NCI-H345 (cell line): ENCODE measurements at regions not wholly inside any gene's neighbourhood (a gene's known extent, or its start where the extent isn't known, plus 50 kb on each side); places are given as distances from the start of the nearest gene placed in this dataset.
"Not testable (repeated sequence)": the region's sequence is repeated elsewhere in the genome, so short reads cannot be mapped to it uniquely, and the experiment has no call there.

ENCODE experiments used
- DNase-seq: peaks from one replicate; lab custom pipeline; 2025; lab: John Stamatoyannopoulos, UW

DNA sequence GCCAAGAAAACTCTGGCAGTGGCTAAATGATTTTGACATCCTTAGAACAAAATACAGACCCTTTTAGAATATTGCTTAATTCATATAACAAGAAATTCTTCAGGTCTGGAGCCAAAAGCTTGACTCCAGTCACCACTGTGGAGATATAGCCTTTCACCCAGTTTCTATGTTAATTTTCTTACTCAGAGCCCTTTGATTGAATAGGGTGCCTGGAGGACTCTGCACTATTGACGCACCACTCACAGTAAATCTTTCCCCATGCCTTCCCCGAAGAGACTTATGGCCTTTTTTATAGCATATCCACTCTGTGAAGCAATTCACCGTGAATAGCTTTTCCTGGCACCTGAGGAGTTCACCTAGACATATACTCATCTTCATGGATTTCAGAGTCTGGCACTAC, 613.8 kb downstream of the ZWINT start:
- no peak for DNase-seq

DNA sequence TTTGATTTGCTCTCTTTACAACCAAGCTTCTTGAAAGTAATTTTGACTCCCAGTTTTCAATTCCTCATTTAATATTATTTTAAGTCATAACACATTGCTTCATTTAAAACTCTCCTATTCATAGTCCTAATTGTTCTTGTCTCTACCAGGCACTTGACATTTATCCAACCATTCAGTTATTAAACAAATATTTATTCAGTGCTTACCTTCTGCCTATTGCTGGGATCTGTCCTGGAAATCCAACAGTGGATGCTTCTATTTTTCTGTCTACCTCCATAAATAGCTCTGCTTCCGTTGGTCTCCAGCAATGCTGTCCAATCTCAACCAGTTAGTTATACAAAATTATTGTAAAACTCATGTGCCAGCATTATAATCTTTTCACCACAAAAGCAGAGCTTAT, 615.1 kb downstream of the ZWINT start:
- no peak for DNase-seq

DNA sequence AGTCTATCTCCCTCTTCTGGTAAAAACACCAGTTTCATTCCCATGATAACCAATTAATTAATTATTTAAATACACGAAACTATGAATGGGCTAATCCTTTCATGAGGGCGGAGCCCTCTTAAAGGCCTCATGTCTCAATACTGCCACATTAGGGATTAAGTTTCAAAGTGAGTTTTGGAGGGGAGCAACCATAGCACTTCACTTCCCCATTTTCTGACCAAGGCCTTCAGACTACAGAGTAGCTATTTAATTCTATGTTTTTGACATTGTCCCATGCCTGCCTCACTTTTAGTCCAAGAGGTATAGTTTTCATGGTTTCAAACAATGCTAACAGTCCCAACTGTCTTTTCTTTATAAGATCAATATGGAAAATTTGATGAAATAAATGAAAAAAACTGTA, 618.6 kb downstream of the ZWINT start:
- no peak for DNase-seq

DNA sequence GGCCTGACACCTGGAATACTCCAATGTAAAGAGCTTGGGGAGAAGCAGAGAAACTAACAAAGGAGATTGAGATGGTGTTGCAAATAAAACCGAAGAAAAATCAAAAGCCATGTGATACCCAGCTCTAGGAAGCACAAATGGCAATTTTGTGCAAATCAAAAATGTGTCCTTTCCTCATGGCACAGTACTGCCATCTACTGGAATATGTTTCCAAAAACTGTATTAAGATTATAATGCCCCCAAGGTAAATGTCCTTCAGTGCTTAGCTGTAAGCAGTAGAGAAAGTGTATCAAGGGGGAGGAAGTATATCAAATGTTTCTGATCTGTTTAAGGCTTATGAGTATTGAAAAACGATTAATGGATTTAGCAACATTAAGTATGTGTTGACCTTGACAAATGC, 620.3 kb downstream of the ZWINT start:
- peak; percentile 1 for DNase-seq

DNA sequence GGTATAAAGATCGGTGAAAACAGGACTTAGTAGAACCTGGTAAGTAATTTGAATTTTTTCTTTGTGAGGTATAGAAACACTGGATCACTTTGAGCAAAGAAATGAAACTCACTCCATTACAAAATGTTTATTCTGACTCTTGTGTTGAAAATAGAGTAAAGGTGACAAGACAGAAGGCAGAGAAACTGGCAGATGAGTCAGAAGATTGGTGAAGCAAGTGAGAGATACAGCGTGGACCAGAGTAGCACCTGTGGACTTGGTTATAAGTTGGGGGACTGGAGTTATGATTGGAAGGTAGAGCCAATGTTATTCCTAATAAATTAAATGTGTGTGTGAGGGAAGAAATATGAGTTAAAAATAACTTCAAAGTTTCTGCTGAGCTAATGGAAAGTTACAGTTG, 620.9 kb downstream of the ZWINT start:
- DNase-seq, result no peak

DNA sequence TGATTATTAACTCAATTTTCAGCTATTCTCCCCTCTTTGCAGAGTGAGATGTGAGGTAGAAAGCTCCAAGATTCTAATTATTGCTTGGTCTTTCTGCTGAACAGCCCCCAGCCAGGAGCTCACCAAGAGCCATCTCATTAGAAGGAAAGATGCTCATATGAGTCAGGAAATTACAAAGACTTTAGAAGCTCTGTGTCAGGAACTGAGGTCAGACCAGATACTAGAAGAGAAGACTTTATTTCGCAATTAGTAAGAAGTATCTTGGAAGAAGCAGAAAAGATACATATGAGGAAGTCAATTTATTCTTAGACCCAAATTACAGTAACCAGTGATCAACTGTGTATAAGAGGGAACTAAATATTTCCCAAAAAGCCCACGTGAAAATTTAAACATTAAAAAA, 626.9 kb downstream of the ZWINT start:
- DNase-seq, result no peak

DNA sequence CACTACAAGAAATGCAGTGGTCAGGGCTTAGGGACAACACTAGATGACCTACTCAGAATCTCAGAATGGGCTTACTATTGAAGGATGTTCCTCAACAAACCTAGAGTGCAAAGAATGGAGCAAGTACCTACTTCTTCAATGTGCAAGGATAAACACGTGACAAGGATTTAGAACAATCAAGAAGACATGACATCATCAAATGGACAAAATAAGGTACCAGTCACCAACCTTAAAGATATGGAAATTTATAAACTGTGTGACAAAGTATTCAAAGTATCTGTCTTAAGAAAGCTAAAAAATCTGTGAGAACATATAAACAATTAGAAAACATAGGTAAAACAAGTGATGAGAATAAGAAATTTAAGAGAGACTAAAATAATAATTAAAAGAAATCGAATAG, 656.1 kb downstream of the ZWINT start:
- DNase-seq, result no peak

DNA sequence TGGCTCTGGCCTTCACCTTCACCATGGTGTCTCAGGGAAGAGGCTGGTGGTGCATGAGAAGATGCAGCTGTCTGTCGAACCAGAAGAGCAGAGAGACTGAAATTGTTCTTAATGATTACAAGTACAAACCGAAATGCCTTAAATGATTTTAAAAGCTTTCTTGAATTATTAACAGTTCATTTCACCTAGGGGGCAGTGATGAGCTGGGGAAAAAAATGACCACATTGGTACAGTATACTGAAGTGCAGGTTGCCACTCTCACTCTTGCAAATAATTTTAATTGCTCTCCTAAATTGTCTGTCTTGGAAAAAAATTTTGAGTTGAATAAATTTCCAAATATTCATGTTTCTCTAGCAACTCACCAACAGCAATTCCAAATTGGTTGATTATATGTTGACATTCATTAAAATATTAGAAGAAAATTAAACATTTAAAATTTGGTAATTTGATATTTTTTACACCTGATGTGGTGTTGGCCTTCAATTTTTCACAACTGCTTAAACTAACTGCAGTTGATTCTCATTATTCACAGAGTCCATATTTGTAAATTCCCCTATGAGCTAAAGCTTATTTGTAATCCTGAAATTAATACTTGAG, 692.6 kb downstream of the ZWINT start:
- DNase-seq, result peak; percentile 1

DNA sequence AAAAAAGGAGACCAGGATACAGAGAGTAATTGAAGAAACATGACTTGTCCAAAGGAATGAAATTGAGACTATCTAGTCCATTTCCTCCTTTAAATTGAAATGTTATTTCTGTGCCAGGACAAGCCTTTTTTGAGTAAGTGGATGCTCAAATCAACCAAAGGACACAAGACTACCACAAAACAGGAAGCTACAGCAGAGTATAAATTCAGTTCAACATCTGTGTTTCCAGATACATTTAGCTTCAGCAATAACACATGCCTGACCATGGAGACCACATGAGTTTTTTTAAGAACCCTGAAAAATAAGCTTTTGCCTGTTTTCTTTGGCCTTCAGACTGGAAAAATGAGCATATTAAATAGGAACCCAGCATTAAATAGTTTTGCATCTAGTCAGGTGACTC, 707.5 kb downstream of the ZWINT start:
- DNase-seq, result no peak

DNA sequence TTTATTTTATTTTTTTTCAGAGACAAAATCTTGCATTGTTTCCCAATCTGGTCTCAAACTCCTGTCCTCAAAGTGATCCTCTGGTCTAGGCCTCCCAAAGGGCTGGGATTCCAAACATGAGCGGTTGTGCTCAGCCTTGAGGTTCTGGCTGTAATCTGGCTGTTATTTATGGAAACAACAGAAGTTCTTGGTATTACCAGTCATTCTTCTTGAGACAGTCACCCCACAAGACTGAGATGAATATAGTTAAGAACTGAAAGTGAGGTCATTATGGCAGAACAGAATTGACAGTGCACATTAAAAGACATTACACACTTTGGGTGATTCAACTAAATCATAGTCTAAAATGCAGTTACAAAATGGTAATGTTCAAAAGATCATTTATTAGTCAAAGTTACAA, 719.5 kb downstream of the ZWINT start:
- DNase-seq, result no peak

DNA sequence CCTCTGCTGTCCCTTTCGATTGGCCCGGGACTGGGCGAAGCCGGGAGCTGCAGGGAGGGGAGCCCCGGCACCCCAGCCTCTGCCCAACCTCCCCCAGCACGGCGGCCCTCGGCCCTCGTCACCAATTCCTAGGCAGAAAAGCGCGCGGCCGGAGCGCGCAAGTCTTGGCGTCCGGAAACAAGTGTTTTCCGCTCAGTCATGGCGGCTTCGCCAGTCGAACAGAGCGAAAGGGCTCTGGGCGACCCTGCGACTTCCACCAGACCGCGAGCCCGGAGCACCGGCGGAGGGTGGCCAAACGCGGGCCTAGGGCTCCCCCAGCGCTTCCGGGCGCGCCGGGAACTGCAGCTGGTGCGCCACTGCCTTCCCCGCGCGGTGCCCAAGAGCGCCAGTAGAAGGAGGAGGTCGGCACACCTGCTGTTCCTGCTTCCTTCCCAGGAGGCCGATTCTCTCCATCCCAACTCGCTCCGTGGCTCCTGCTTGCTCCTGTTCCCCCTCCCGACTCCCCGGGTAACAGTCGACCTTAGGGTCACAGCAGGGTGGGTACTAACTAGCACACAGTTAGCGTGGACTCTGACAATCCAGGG, 729.9 kb downstream of the ZWINT start:
- peak; percentile 80 for DNase-seq

DNA sequence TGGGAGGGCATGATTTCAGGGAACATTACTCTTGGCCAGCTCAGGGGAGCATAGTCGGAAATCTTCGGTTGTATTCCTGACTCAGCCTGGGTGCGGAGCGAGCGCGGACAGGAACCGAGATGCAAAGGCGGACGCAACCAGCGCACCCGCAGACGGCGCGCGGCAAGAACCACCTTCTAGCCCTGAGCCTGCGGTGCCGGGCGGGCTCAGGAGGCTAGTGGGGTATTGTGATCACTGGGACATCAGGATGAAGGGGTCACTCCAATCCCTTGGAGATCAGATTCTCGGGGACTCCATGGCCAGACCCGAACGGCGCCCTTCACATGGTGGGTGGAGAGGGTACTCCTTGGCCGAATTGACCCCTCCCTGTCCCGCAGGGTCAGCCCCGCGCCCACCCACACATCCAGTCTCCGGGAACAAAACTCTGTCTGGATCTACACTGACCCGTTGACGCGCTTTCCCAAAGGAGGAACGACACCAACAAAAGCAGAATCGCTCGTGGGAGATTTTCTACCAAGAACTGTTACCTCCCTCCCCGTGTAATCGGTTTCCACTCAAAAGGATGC, 730.5 kb downstream of the ZWINT start:
- no peak for DNase-seq

DNA sequence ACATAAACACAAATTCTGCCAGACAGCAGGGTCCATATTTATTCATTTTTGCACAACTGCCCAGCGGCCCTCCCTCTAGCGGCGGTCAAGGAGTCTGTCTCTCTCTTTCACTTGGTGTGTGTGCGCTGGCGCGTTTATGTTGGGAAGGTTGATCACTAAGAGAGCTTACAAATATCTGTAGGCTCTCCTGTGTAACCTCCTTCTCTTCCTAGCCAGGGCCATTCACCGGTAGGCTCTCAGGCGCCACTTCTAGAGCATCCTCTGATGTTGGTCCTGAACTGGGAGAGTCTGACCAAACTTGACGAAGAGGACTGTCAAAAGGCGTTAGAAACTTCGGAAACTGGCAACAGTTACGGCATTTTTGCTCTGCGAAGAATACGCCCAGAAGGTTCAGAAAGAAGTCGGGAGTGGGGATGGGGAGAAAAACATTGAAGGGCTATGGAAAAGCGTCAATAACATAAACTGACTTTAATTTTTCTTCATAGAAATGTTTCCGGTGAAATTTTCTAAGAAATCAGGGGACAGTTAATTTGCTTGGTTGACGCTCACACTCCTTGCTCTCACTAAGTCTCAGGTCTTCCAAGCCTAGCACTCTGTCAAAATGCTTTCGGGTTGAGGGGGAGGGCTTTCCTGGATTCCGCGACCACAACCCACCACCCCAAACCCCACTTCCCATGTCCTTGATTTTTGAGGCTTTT, 731.1 kb downstream of the ZWINT start:
- DNase-seq, result no peak

DNA sequence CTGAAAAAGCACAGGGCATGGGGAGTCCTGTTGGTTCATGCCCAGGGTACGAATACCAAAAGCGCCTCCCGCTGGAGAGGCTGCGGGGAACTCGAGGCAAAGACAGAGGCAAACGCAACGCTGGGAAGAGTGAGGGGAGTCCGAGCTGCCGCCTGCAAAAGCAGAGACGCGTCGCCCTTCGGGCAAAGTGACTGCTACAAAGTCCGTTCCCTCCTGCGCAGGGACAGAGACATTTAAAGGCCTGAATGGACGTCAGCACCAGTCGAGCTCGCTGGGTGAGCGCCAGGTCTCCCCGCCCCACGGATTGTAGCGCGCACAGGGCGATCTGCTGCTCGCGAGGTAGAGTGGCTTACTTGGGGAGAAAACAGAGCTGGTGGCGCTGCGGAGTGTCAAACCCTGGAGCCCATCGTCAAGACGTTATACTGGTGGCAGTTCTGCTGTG, 732.8 kb downstream of the ZWINT start:
- no peak for DNase-seq

DNA sequence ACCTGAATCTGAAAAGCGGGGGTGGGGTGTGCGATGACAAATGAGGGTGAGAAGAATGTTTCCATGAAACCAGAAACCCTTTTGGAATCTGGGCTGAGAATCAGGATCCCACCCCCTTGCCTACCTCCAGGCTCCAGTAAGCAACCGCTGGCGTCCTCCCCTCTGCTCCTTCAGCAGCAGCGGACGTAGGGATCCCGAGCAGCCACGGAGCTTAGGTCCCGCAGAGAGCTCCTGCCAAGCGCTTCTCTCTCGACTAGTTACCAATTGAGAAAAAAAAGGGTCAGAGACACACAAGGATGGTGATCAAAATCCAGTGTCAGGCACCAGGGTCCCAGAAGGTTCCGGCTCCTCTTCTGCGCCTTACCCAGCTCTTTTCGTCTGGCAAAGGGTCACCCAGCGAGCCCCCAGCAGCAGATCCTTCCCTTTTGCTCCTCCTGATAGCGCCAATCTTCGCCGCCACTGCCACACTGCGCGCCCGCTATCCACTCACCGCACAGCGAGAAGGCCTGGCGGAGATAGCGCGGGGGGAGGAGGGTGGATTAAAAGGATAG, 733.5 kb downstream of the ZWINT start:
- DNase-seq, result no peak

DNA sequence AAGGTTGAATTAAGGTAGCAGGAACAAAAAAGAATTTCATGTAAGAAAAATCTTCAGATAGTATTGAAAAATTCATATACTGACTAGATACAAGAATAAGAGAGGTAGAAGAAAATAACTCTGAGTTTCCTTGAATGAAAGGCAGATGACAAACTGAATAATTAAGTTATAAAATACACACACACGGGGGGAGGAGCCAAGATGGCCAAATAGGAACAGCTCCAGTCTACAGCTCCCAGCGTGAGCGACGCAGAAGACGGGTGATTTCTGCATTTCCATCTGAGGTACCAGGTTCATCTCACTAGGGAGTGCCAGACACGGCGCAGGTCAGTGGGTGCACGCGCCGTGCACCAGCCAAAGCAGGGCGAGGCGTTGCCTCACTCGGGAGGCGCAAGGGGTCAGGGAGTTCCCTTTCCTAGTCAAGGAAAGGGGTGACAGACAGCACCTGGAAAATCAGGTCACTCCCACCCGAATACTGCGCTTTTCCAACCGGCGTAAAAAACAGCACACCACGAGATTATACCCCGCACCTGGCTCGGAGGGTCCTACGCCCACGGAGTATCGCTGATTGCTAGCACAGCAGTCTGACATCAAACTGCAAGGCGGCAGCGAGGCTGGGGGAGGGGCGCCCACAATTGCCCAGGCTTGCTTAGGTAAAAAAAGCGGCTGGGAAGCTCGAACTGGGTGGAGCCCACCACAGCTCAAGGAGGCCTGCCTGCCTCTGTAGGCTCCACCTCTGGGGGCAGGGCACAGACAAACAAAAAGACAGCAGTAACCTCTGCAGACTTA, 759.2 kb downstream of the ZWINT start:
- peak; percentile 7 for DNase-seq

DNA sequence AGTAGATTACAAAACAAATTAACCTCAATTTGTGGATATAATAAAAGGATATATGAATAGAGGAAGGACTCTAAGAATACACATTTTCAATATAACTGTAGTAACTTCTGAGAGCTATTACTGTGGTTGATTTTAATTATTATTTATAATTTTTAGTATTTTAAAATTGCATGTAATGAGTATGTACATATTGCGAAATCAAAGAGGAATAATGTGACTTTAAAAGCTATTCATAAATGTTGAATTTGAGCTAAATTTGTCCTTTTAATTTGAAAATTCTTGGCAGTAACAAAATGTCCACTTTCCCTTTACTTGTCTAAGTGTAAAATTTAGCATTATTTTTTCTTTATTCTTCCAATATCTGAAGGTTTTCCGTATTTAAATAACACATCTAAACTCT, 750.6 kb upstream of the PCDH15 start:
- DNase-seq, result no peak

DNA sequence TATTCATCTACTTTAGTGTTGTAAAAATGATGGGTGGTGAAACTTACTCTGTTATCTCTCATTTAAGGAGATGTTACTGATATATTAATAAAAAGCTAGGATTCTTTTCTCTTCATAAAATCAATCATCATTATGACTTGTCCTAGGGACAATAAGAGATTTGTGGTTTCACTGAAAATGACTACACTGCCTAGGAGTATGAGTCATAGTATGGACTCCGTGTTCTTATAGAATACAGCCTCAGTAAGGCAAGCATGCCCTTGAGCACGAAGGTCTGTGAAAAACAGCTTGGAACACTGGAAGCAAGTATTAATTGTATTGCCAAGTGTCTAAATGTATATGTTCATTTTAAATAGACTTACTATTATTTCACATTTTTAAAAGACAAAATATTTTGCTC, 749.2 kb upstream of the PCDH15 start:
- no peak for DNase-seq

DNA sequence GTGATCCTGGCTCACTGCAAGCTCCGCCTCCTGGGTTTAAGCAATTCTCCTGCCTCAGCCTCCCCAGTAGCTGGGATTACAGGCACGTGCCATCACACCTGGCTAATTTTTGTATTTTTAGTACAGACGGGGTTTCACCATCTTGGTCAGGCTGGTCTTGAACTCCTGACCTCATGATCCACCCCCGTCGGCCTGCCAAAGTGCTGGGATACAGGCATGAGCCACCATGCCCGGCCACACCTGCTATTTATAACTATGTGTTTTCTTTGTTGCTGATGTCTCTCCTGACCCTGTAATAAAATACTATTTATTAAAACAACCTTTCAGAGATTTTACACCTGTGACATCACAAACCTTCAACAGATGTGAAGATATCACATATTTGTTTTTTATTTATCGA, 736.5 kb upstream of the PCDH15 start:
- not testable (repeated sequence) for DNase-seq

DNA sequence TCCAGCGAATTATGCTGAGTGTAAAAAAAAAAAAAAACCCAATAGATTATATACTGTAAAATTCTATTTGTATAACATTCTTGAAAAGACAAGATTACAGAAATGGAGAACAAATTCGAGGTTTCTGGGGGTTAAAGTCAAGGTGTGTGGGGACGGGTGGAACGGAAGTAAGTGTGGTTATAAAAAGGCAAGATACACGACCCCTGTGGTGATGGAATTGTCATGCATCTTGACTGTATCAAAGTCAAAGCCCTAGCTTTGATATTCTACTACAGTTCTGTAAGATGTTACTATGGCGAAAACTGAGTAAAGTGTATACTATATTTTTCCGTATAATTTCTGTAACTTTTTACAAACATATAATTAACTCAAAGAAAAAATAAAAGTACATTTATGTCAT, 718.2 kb upstream of the PCDH15 start:
- no peak for DNase-seq

DNA sequence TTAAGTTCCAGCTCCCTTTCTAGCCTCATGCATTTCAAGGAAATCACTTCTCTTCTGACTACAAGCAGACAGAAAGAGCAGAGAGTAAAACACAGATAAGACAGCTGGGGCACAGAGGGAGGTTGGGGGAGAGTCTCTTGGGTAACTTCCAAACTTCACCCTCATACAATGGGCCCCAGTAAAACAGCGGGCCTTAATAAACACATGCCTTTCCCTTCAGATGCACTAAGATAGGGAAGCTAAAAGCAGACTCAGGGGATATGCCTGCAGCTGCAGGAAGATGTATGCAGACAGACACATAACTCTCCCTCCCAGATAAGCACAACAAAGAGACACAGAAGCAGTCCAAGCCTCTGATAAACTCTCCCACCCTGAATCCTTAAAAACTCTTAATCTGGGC, 717.4 kb upstream of the PCDH15 start:
- DNase-seq, result not testable (repeated sequence)

DNA sequence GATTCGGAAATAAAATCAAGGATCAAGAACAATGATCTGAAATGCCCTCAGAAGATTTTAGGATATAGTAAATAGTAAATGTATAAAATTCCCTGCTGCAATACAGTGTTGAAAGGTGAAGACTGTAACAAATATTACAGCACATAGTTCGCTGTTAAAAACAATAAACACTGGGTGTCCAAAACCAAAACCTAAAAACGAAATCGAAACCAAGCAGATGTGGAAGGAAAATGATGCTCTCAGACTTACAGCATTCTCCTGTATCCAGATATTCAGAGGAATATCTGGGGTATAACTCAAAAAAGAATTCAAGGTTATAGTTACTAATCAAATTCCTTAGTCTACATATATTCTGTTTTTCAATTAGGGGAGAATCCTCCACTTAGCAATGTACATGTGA, 708.1 kb upstream of the PCDH15 start:
- no peak for DNase-seq
